ENCODE measurements at regions not wholly inside any gene's neighbourhood (a gene's known extent, or its start where the extent isn't known, plus 50 kb on each side); places are given as distances from the start of the nearest gene placed in this dataset.

GRCh38 chr2:226445216-226445861, 354.3 kb downstream of the IRS1 start:
- FAIRE-seq (no peak), DNase-seq (ENCODE audit: insufficient read length, low spot score) (no peak)
- TF ChIP-seq POU2F2 (IDR thresholded peaks at IDR 0.05; ENCODE audit: low read depth, low read length) (no peak), POLR2A (IDR thresholded peaks at IDR 0.05; ENCODE audit: low read depth, low read length) (no peak), TAF1 (IDR thresholded peaks at IDR 0.05; ENCODE audit: low read depth, low read length) (no peak), PAX5 (IDR thresholded peaks at IDR 0.05; ENCODE audit: insufficient read depth, low read length, severe bottlenecking) (no peak), SPI1 (IDR thresholded peaks at IDR 0.05; ENCODE audit: low read depth, low read length) (no peak), POLR2AphosphoS5 (IDR thresholded peaks at IDR 0.05; ENCODE audit: low read depth, low read length) (no peak)

- TF ChIP-seq PAX5 (IDR thresholded peaks at IDR 0.05; ENCODE audit: insufficient read depth, low read length, severe bottlenecking) (no peak), TAF1 (IDR thresholded peaks at IDR 0.05; ENCODE audit: low read depth, low read length) (no peak), POU2F2 (IDR thresholded peaks at IDR 0.05; ENCODE audit: low read depth, low read length) (no peak), SPI1 (IDR thresholded peaks at IDR 0.05; ENCODE audit: low read depth, low read length) (no peak), POLR2A (IDR thresholded peaks at IDR 0.05; ENCODE audit: low read depth, low read length) (no peak), POLR2AphosphoS5 (IDR thresholded peaks at IDR 0.05; ENCODE audit: low read depth, low read length) (no peak)
- no peak for FAIRE-seq
- no peak for DNase-seq (ENCODE audit: insufficient read length, low spot score)
These were observed 356.5 kb downstream of the IRS1 start for GRCh38 chr2:226443112-226443511.

- DNase-seq (ENCODE audit: insufficient read length, low spot score), result no peak
These were observed 359.3 kb downstream of the IRS1 start for GRCh38 chr2:226440127-226440918.

GRCh38 chr2:226439337-226439736, 360.3 kb downstream of the IRS1 start:
- TF ChIP-seq POLR2A (IDR thresholded peaks at IDR 0.05; ENCODE audit: low read depth, low read length) (no peak), POU2F2 (IDR thresholded peaks at IDR 0.05; ENCODE audit: low read depth, low read length) (no peak), TAF1 (IDR thresholded peaks at IDR 0.05; ENCODE audit: low read depth, low read length) (no peak), POLR2AphosphoS5 (IDR thresholded peaks at IDR 0.05; ENCODE audit: low read depth, low read length) (no peak), PAX5 (IDR thresholded peaks at IDR 0.05; ENCODE audit: insufficient read depth, low read length, severe bottlenecking) (no peak), SPI1 (IDR thresholded peaks at IDR 0.05; ENCODE audit: low read depth, low read length) (no peak)
- no peak for FAIRE-seq

More at GRCh38 chr2:226440127-226440918, 359.3 kb downstream of the IRS1 start:
- no peak for FAIRE-seq
- TF ChIP-seq POLR2AphosphoS5 (IDR thresholded peaks at IDR 0.05; ENCODE audit: low read depth, low read length) (no peak), SPI1 (IDR thresholded peaks at IDR 0.05; ENCODE audit: low read depth, low read length) (no peak), PAX5 (IDR thresholded peaks at IDR 0.05; ENCODE audit: insufficient read depth, low read length, severe bottlenecking) (no peak), POU2F2 (IDR thresholded peaks at IDR 0.05; ENCODE audit: low read depth, low read length) (no peak), POLR2A (IDR thresholded peaks at IDR 0.05; ENCODE audit: low read depth, low read length) (no peak), TAF1 (IDR thresholded peaks at IDR 0.05; ENCODE audit: low read depth, low read length) (no peak)

GRCh38 chr2:226435146-226435545, 364.5 kb downstream of the IRS1 start:
- DNase-seq (ENCODE audit: insufficient read length, low spot score), result no peak
- no peak for FAIRE-seq
- TF ChIP-seq POU2F2 (IDR thresholded peaks at IDR 0.05; ENCODE audit: low read depth, low read length) (no peak), POLR2A (IDR thresholded peaks at IDR 0.05; ENCODE audit: low read depth, low read length) (no peak), PAX5 (IDR thresholded peaks at IDR 0.05; ENCODE audit: insufficient read depth, low read length, severe bottlenecking) (no peak), TAF1 (IDR thresholded peaks at IDR 0.05; ENCODE audit: low read depth, low read length) (no peak), POLR2AphosphoS5 (IDR thresholded peaks at IDR 0.05; ENCODE audit: low read depth, low read length) (no peak), SPI1 (IDR thresholded peaks at IDR 0.05; ENCODE audit: low read depth, low read length) (no peak)

More at GRCh38 chr2:226439337-226439736, 360.3 kb downstream of the IRS1 start:
- no peak for DNase-seq (ENCODE audit: insufficient read length, low spot score)

GRCh38 chr2:226434702-226435101, 364.9 kb downstream of the IRS1 start:
- no peak for TF ChIP-seq PAX5 (IDR thresholded peaks at IDR 0.05; ENCODE audit: insufficient read depth, low read length, severe bottlenecking)
- no peak for TF ChIP-seq POLR2AphosphoS5 (IDR thresholded peaks at IDR 0.05; ENCODE audit: low read depth, low read length)
- TF ChIP-seq POLR2A (IDR thresholded peaks at IDR 0.05; ENCODE audit: low read depth, low read length), result no peak
- no peak for TF ChIP-seq POU2F2 (IDR thresholded peaks at IDR 0.05; ENCODE audit: low read depth, low read length)
- no peak for TF ChIP-seq SPI1 (IDR thresholded peaks at IDR 0.05; ENCODE audit: low read depth, low read length)
- no peak for TF ChIP-seq TAF1 (IDR thresholded peaks at IDR 0.05; ENCODE audit: low read depth, low read length)
- no peak for DNase-seq (ENCODE audit: insufficient read length, low spot score)
- FAIRE-seq, result no peak

GRCh38 chr2:226431288-226431948, 368.2 kb downstream of the IRS1 start:
- DNase-seq (ENCODE audit: insufficient read length, low spot score) (no peak), FAIRE-seq (no peak)
- no peak for TF ChIP-seq PAX5 (IDR thresholded peaks at IDR 0.05; ENCODE audit: insufficient read depth, low read length, severe bottlenecking)
- no peak for TF ChIP-seq POLR2A (IDR thresholded peaks at IDR 0.05; ENCODE audit: low read depth, low read length)
- no peak for TF ChIP-seq TAF1 (IDR thresholded peaks at IDR 0.05; ENCODE audit: low read depth, low read length)
- TF ChIP-seq POLR2AphosphoS5 (IDR thresholded peaks at IDR 0.05; ENCODE audit: low read depth, low read length), result no peak
- no peak for TF ChIP-seq POU2F2 (IDR thresholded peaks at IDR 0.05; ENCODE audit: low read depth, low read length)
- TF ChIP-seq SPI1 (IDR thresholded peaks at IDR 0.05; ENCODE audit: low read depth, low read length), result no peak

GRCh38 chr2:226429476-226429875, 370.1 kb downstream of the IRS1 start:
- no peak for DNase-seq (ENCODE audit: insufficient read length, low spot score)
- no peak for TF ChIP-seq POLR2A (IDR thresholded peaks at IDR 0.05; ENCODE audit: low read depth, low read length)
- TF ChIP-seq POU2F2 (IDR thresholded peaks at IDR 0.05; ENCODE audit: low read depth, low read length), result no peak
- TF ChIP-seq SPI1 (IDR thresholded peaks at IDR 0.05; ENCODE audit: low read depth, low read length), result no peak
- TF ChIP-seq PAX5 (IDR thresholded peaks at IDR 0.05; ENCODE audit: insufficient read depth, low read length, severe bottlenecking), result no peak
- TF ChIP-seq TAF1 (IDR thresholded peaks at IDR 0.05; ENCODE audit: low read depth, low read length), result no peak
- no peak for TF ChIP-seq POLR2AphosphoS5 (IDR thresholded peaks at IDR 0.05; ENCODE audit: low read depth, low read length)
- FAIRE-seq, result no peak
